A549 (cell line): ENCODE measurements at regions not wholly inside any gene's neighbourhood (a gene's known extent, or its start where the extent isn't known, plus 50 kb on each side); places are given as distances from the start of the nearest gene placed in this dataset.
A peak's percentile ranks its signal among the peaks of the same experiment; 100 is the strongest.

Source experiments
- ATAC-seq, 2 experiments: fragments of 200-7000 bp in 1 of 2; fragments of >200 bp in 1 of 2; cut with Nextera tagmentation in 1 of 2; cut with Tn5 transposase in 1 of 2; 3 replicates each; pipeline versions ENCODE4 v1.8.0 to v1.9.1; 2018 to 2020; ENCODE audit warnings: mild to moderate bottlenecking in 1 of 2, moderate library complexity in 1 of 2
- CTCF ChIA-PET: fragments of 300-600 bp; sonication (Branson Sonifier 250); formaldehyde crosslinking; extraction: SDS; loops from one replicate; lab custom pipeline; 2021; ENCODE audit warnings: antibody characterized with exemption, inconsistent platforms; lab: Yijun Ruan, JAX
- POLR2A ChIA-PET: fragments of 350-600 bp; formaldehyde crosslinking; extraction: SDS; loops from one replicate; lab custom pipeline; 2021; ENCODE audit warnings: antibody characterized with exemption, inconsistent platforms; lab: Yijun Ruan, JAX
- DNase-seq, 2 experiments: peaks; one replicate each; pipeline versions ENCODE4 v3.0.0 to v3.0.0-alpha.2; 2011 to 2016; ENCODE audit warnings: low read depth in 1 of 2, low spot score in 1 of 2
- FAIRE-seq: peaks from 2 replicates; lab custom pipeline; 2011; peaks lifted over from hg19 to GRCh38; lab: Jason Lieb, UNC
- H3K27ac ChIP-seq, 2 experiments: fragments of >200 bp; sonication (Bioruptor Twin); formaldehyde crosslinking; 3 replicates each; pipeline ENCODE4 v1.5.1; 2016 to 2017
- H3K4me1 ChIP-seq: fragments of >200 bp; sonication (Bioruptor Twin); formaldehyde crosslinking; 3 replicates; pipeline ENCODE4 v1.6.1; 2016
- H3K4me2 ChIP-seq: fragments of >200 bp; sonication (Bioruptor Twin); formaldehyde crosslinking; 3 replicates; pipeline ENCODE4 v1.6.1; 2016
- H3K4me3 ChIP-seq: fragments of >200 bp; sonication (Bioruptor Twin); formaldehyde crosslinking; 3 replicates; pipeline ENCODE4 v1.5.1; 2016
- H3K9me3 ChIP-seq: fragments of >200 bp; sonication (Bioruptor Twin); formaldehyde crosslinking; 3 replicates; pipeline ENCODE4 v1.6.1; 2016
- BCL3 ChIP-seq: fragments of >200 bp; sonication (Bioruptor Twin); formaldehyde crosslinking; IDR thresholded peaks from 3 replicates; pipeline ENCODE4 v1.6.1; 2016
- CEBPB ChIP-seq, 2 experiments: fragments of >200 bp in 1 of 2; sonication (Bioruptor Twin) in 1 of 2; formaldehyde crosslinking in 1 of 2; IDR thresholded peaks; 2 replicates each; pipeline ENCODE4 v1.6.1; 2012 to 2016
- HMGXB4 ChIP-seq: fragments of 250-450 bp; sonication (Bioruptor Pico); IDR thresholded peaks from 2 replicates; pipeline ENCODE4 v1.5.0; 2021; ENCODE audit warnings: mild to moderate bottlenecking, moderate library complexity, borderline replicate concordance
- JUNB ChIP-seq: fragments of >200 bp; sonication (Bioruptor Twin); formaldehyde crosslinking; IDR thresholded peaks from 2 replicates; pipeline ENCODE4 v1.6.1; 2016
- MAZ ChIP-seq: fragments of 150-350 bp; IDR thresholded peaks from 2 replicates; pipeline ENCODE4 v1.6.1; 2014; ENCODE audit warnings: antibody characterized with exemption, low read depth, low read length, borderline replicate concordance
- NPAS2 ChIP-seq: fragments of 250-450 bp; sonication (Bioruptor Pico); IDR thresholded peaks from 2 replicates; pipeline ENCODE4 v1.8.0; 2022; ENCODE audit warnings: mild to moderate bottlenecking, moderate library complexity, borderline replicate concordance
- NR3C1 ChIP-seq: fragments of >200 bp; sonication (Bioruptor Twin); formaldehyde crosslinking; IDR thresholded peaks from 3 replicates; pipeline ENCODE4 v1.6.1; 2017
- PHF8 ChIP-seq: fragments of 200-600 bp; sonication (generic); IDR thresholded peaks from 2 replicates; pipeline ENCODE4 v1.6.1; 2016; ENCODE audit warnings: low read depth, mild to moderate bottlenecking, antibody characterized with exemption, moderate library complexity, borderline replicate concordance
- RCOR1 ChIP-seq: fragments of 150-350 bp; IDR thresholded peaks from 2 replicates; pipeline ENCODE4 v1.6.1; 2014; ENCODE audit warnings: antibody characterized with exemption, low read length, low read depth
- SREBF2 ChIP-seq: fragments of 450-650 bp; IDR thresholded peaks from 2 replicates; pipeline ENCODE4 v1.6.1; 2014; ENCODE audit warnings: mild to moderate bottlenecking, moderate library complexity
- USF2 ChIP-seq: fragments of 450-650 bp; IDR thresholded peaks from 2 replicates; pipeline ENCODE4 v1.6.1; 2014; ENCODE audit warnings: antibody characterized with exemption
- ZFP36 ChIP-seq: fragments of 450-650 bp; IDR thresholded peaks from 2 replicates; pipeline ENCODE4 v1.6.1; 2014; ENCODE audit warnings: borderline replicate concordance; ENCODE audit not compliant: partially characterized antibody
- ZNF302 ChIP-seq: fragments of 250-450 bp; sonication (Bioruptor Pico); IDR thresholded peaks from 2 replicates; pipeline ENCODE4 v1.9.0; 2021; ENCODE audit warnings: inconsistent platforms, mild to moderate bottlenecking, moderate library complexity
- ZSCAN20 ChIP-seq: fragments of 250-450 bp; sonication (Bioruptor Pico); IDR thresholded peaks from 2 replicates; pipeline ENCODE4 v1.8.0; 2022; ENCODE audit warnings: mild to moderate bottlenecking, moderate library complexity
- WGBS: methylation state at CpG from one replicate; pipeline ENCODE4 v1.1.6; 2017; ENCODE audit errors: missing lambda C conversion rate; 5-methylcytosine and 5-hydroxymethylcytosine counted together

DNA sequence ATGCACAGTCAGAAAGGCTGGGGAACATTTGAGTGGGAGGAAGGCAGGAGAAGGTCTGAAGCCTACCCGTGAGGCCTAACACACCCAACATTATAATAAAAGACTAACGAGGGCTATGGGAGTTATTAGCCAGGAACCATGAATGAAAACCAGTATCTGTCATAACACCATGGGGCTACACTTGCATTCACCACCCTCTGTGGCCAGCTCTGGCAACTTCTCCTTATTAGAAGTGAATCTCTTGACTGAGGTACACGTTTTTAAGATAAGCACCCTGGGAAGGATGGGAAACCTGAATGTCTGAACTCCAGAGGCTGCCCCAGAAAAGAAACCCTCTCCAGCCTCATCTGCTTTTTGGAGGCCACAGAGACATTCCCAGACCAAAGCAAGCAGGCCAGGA, 204.3 kb upstream of the RAB4A start:
- TF ChIP-seq ZSCAN20 (no peak), SREBF2 (no peak), ZNF302 (CRISPR knock-in tag) (no peak), BCL3 (no peak), PHF8 (no peak), HMGXB4 (CRISPR knock-in tag) (no peak), NR3C1 (no peak)
- ChIA-PET POLR2A (no interaction called here), CTCF (interaction anchor here (1.0 to 2.2 kb wide), 3 partner anchors 161 to 332 kb away, joined by 4 to 5 read pairs (median 4); no protein-coding TSS in a partner anchor)
- Histone ChIP-seq H3K4me1 (peaks cover 53% of the 10 kb centered on the region), H3K9me3 (no peaks in the 10 kb centered on the region), H3K4me3 (no peak overlapping the region), H3K27ac (no peak overlapping the region; a peak in 1 of 6 replicates), H3K4me2 (no peak overlapping the region)
- no peak for ATAC-seq
- no peak for DNase-seq
- 54% methylated on average over 3 of the region's 3 CpGs for WGBS
- no peak for FAIRE-seq

GRCh38 chr1:229067546-229067945, 203.4 kb upstream of the RAB4A start:
- FAIRE-seq (no peak), DNase-seq (no peak), ATAC-seq (no peak)
- ChIA-PET POLR2A (interaction anchor here (1.0 kb wide), 1 partner anchor 39 kb away, joined by 4 read pairs; no protein-coding TSS in a partner anchor), CTCF (interaction anchor here (0.6 to 2.2 kb wide), 5 partner anchors 12 to 333 kb away, joined by 3 to 5 read pairs (median 4); no protein-coding TSS in a partner anchor)
- WGBS: 90% methylated on average over 5 of the region's 5 CpGs
- peaks cover 53% of the 10 kb centered on the region for H3K4me1 ChIP-seq
- no peak for TF ChIP-seq USF2
- TF ChIP-seq CEBPB (IDR thresholded peaks at IDR 0.05): no peak
- TF ChIP-seq MAZ: no peak
- TF ChIP-seq RCOR1: no peak
- TF ChIP-seq JUNB: no peak
- TF ChIP-seq HMGXB4 (CRISPR knock-in tag): no peak
- H3K9me3 ChIP-seq: no peaks in the 10 kb centered on the region
- H3K4me2 ChIP-seq: no peak overlapping the region
- peak overlapping the region; percentile 11 to 37; a peak in 4 of 6 replicates for H3K27ac ChIP-seq
- H3K4me3 ChIP-seq: no peak overlapping the region

- Histone ChIP-seq H3K4me1 (peaks cover 52% of the 10 kb centered on the region), H3K27ac (peak overlapping the region; percentile 37; a peak in 5 of 6 replicates), H3K9me3 (no peaks in the 10 kb centered on the region), H3K4me2 (peak overlapping the region; percentile 13; the same call in 1 of the 3 replicates), H3K4me3 (no peak overlapping the region)
- DNase-seq (peak in 1 of 2 experiments; percentile 12), FAIRE-seq (no peak), ATAC-seq (no peak)
- ChIA-PET POLR2A (interaction anchor here (1.0 kb wide), 1 partner anchor 39 kb away, joined by 4 read pairs; no protein-coding TSS in a partner anchor), CTCF (no interaction called here)
- 0 out of 2 replicates have a peak, but pooled peaks have one; percentile 45 for TF ChIP-seq NPAS2 (CRISPR knock-in tag)
- TF ChIP-seq ZFP36: no peak
- WGBS: 45% methylated on average over 7 of the region's 7 CpGs
Observed at GRCh38 chr1:229068270-229068987, 202.5 kb upstream of the RAB4A start.
